Ovary (tissue), 3 donors: ENCODE measurements at regions not wholly inside any gene's neighbourhood (a gene's known extent, or its start where the extent isn't known, plus 50 kb on each side); places are given as distances from the start of the nearest gene placed in this dataset.

Experiments
- CTCF ChIP-seq, 3 donors: fragments of 450-650 bp in 2 of 3; fragments of 200-600 bp in 1 of 3; IDR thresholded peaks; one replicate each; pipeline versions ENCODE4 v1.5.1 to v1.8.0; 2016 to 2022; ENCODE audit warnings: antibody characterized with exemption in 3 of 3, mild to moderate bottlenecking in 1 of 3
- EP300 ChIP-seq: sonication (generic); formaldehyde crosslinking; IDR thresholded peaks from one replicate; pipeline ENCODE4 v1.6.1; 2017; ENCODE audit warnings: antibody characterized with exemption
- POLR2A ChIP-seq: fragments of 450-650 bp; IDR thresholded peaks from one replicate; pipeline ENCODE4 v1.6.1; 2017; ENCODE audit warnings: antibody characterized with exemption, mild to moderate bottlenecking, moderate library complexity
- donor health status: DM: no; HTN: no; CAD: no.

DNA sequence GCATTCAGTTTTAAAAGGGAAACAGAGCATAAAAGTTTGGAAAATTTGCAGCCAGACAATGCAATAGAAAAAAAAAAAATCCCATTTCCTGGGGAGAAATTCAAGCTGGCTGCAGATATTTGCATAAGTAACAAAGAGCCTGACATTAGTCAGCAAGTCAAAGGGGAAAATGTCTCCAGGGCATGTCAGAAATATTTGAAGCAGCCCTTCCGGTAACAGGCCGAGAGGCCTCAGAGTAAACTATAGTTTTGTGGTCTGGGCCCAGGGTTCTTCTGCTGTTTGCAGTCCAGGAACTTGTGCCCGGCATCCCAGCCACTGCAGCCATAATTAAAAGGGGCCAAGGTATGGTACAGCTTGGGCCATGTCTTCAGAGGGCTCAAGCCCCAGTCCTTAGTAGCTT lies 411.6 kb upstream of the BCHE start:
- TF ChIP-seq POLR2A (no peak), CTCF (IDR thresholded peaks at IDR 0.05) (no peak), EP300 (no peak)
